Limb (tissue), 2 donors: ENCODE measurements at regions not wholly inside any gene's neighbourhood (a gene's known extent, or its start where the extent isn't known, plus 50 kb on each side); places are given as distances from the start of the nearest gene placed in this dataset.
"Not testable (repeated sequence)": the region's sequence is repeated elsewhere in the genome, so short reads cannot be mapped to it uniquely, and the experiment has no call there.

ENCODE experiments used
- DNase-seq, 2 donors: peaks; one replicate each; pipeline ENCODE4 v3.0.0-alpha.2; 2016; ENCODE audit errors: extremely low spot score in 2 of 2

DNA sequence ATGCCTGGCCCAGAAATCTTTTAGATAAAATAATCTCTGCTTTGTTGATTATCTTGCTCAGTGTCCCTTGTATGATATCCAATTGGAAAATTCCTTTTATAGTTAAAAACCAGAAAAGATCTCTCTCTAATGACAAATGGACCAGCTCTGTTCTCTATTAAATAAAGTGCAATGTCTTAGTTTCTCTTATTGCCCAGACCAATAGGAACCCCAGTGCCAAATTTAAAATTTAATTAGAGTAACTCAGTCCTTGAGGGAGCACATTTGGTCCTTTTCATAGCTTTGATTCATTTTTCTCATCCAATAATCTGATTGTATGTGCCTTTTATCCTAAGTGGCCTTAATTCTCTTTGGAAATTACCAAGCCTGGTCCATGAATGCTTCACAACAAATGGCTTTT is 158.9 kb upstream of the FOXK1 start:
- no peak for DNase-seq

DNA sequence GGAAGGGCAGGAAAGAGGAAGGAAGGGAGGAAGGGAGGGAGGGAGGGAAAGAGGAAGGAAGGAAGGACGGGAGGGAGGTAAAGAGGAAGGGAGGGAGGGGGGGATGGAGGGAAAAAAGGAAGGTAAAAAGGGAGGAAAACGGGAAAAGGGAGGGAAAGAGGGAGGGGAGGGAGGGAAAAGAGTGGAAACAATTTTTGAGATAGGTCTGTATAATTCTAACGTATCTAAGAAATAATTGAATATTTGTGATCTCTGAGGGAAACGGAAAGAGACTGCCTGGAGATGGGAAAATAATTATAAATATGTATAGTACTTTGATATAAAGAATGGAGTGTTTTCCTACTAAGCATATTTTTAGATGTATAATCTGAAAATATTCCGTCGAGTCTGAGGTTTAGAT is 158.2 kb upstream of the FOXK1 start:
- DNase-seq: no peak

DNA sequence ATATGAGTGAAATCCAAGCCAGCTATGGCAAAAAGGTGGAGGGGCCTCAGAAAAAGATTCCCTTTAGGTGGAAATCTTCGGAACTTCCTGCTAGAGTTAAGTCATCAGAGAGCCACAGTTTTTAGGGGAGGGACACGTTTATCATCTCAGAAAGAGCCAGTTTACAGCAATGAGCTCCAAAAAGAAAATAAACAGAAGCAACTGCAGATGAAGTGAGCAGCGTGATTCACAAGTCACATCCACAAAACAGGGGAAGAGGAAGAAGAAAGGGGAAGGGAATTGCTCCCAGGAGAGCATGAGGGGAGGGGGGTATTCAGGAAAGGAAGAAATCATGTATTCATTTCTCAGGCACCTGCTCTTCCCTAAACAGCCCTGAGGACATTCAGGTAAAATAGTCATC is 156.2 kb upstream of the FOXK1 start:
- no peak for DNase-seq

DNA sequence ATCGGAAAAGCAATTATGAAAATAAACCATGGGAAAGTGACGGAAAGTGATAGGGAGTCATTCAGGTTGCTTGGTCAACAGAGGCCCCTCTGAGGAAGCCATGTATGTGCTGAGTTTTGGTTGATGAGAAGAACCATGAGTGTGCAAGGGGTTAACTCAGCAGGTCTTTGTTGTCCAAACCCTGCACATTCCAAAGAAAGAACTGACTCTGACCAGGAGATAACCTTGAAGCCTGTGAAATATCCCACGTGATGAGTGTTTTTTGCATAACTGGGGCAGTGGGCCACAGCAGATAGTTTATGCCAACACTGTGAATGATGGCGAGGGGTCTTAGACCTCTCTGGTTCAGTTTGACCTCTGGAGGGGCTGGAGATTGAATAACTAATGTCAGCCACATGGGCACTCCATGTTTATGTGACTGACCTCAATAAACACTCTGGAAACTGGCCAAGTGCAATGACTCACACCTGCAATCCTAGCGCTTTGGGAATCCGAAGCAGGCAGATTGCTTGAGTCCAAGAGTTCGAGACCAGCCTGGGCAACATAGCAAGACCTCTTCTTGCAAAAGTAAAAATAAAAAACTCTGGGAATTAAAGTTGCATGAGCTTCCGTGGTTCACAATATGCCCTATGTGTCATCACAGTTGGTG is 154.0 kb upstream of the FOXK1 start:
- DNase-seq: no peak

DNA sequence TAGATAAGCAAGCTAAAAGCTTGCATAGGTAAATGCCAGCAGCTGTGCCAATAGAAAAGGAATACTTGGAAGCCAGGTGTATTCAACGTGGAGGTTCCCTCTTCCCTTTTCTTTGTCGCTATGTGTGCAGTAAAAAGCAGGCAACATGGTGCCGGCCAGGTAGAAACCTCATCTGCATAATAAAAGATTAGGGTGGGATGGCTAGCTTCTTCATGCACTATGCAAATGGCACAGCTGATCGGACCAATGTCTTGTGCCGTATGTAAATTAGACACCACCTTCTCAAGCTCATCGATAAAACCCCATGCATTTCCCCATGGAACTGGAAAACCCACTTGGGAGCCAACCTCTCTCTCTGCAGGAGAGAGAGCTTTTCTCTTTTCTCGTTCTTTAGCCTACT is 150.9 kb upstream of the FOXK1 start:
- no peak for DNase-seq

DNA sequence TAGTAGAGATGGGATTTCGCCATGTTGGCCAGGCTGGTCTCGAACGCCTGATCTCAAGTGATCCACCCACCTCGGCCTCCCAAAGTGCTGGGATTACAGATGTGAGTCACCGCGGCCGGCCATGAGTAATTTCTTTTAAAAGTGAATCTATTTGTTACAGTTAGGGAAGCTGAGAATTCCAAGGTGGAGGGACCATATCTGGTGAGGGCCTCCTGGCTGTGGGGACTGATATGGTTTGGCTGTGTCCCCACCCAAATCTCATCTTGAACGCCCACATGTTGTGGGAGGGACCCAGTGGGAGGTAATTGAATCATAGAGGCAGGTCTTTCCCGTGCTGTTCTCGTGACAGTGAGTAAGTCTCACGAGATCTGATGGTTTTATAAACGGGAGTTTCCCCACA is 148.8 kb upstream of the FOXK1 start:
- DNase-seq: not testable (repeated sequence)

DNA sequence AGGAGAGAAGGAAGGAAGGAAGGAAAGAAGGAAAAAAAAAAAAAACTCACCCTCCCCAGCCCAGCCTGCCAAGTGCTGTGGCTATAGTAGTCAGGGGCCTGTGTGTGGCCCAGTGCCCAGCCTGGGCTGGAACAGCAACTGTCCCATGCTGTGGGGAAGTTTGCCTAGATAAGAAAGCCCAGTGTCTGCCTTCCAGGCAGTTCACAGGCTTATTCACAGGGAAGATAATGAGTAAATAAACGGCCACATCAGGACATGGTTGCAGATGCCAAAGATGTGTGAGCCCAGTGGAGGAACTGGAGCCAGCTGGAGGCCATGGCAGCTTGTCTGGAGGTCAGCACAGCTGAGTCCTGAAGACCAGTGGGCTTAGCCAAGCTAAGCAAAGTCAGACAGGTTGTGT is 132.4 kb upstream of the FOXK1 start:
- DNase-seq: no peak

DNA sequence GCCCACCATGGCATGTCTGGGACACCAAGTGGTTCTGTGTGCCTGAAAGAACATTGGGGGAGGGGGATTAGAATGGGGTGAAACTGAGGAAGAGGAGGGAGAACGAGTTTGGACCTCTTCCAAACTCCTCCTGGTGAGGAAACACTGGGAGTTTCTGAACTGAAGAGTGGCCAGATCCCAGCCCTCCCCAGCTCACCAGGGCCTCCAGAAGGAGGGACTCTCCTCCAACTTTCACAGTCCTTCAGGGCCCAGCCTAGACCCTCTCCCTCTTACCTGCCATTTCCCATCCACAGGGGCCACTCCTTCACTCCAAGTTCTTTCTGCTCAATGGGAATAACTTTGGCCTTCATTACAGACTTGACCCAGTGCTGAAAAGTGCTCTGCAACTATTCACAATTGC is 132.0 kb upstream of the FOXK1 start:
- no peak for DNase-seq

DNA sequence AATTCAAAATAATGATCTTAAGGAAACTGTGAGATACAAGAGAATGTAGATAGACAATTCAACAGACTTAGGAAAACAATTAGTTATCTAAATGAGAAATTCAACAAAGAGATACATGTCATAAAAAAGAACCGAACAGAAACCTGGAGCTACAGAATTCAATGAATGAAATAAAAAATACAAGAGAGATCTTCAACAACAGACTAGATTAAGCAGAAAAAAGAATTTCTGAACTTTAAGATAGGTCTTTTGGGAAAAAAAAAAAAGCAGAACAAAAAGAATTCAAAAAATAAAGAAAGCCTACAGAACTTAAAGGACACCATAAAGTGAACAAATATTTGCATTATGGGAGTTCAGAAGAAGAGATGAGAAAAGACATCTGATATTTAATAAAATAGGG is 129.1 kb upstream of the FOXK1 start:
- no peak for DNase-seq

DNA sequence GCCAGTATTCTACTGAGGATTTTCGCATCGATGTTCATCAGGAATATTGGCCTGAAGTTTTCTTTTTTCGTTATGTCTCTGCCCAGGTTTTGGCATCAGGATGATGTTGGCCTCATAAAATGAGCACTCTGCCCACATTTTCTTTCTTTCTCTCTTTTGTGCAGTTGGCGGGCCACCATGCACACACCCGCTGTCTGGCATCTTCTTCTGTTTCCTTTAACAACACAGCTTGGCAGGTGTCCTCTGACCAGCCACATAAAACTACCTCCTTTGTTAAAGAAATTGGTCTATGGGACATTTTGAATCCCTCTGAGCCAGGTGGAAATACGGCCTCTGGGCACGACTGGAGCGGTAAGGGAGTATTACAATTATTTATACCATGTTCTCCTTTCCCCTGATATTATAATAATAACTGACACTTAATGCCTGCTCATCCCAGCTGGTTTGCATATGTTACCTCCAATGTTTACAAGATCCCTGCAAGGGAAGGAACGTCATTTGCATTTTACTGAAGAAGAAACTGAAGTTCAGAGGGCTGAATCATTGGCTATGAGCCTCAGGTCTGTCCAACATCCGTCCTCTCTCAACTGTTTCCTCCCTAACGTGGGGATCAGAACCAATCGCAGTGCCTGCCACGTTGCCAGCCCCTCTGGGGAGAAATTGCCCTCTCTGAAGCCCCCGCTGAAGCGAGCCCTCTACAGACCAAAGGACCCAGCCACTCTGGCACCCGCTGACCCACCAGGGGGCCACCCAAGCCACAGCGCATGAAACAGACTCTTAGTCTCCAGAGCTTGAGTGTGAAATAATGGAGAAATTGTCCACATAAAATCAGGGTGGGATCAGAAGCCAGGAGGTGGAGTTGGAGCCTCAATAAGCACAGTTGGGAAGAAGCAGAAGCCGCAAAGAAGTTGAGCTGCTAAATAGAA is 125.0 kb upstream of the FOXK1 start:
- no peak for DNase-seq

DNA sequence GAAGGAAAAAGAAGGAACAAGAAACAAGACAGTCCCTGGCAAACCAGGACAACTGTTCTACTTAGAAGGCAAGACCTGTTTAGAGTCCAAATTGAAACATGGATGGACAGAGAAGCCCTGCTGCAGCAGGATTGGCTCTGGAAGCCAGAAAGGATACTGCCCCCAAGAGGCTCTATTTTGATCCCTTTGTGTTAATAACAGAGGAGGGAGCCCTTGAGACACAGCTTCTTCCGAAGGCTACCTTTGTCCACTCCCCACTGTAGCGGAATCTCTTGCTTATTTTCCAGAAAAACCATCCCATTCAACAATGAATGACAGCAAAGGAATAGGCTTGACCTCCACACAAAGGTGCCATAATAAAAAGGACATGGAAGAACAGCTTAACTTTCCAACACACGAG is 120.3 kb upstream of the FOXK1 start:
- no peak for DNase-seq

DNA sequence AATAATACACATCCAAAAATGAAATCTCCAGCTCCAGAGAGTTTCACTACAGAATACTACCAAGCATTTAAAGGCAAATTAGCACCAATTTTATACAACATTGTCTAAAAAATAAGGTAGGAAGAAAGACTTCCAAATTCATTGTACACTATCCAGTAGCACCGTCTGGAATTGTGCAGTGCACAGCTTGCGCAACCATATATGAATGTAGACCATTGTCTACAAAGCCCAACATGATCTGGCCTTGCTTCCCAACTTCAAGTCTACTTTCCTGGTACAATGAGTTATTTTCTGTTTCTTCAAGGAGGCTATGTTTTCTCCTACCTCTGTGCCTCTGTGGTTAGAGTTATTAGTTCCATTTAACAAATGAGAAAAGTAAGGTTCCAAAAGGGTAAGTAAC is 115.4 kb upstream of the FOXK1 start:
- DNase-seq: no peak

DNA sequence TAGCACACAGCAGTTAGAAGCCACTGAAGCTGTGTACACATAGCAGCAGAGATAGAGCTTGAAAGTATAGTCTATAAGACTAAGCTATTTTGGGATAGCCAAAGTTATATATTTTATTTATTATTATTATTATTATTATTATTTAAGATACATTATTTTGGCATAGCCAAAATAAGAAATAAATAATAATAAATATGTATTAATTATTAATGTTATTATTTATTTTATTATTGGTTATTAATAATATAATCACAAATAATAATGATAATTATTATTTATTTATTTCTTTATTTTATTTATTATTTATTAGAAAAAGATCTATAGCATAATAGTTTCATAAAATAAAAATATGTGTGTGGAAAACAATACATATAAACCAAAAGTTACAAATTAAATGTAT is 107.2 kb upstream of the FOXK1 start:
- no peak for DNase-seq

DNA sequence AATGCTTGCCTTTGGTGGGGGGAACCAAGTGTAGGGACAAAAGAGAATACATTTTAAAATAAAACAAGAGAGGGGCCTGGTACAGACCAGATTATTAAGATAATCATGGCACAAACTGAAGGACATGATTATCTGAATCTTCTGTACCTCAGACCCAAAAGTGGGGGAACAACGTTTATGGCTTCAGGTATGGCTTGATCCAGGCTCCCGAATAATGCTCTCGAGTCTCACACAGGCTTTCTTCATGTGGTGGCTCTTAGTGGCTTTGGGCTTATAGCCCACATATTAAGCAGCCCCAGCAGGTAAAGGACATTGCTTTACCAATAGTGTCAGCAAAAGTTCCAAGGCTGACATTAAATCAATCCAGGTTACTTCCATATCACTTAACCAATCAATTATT is 106.8 kb upstream of the FOXK1 start:
- DNase-seq: no peak

DNA sequence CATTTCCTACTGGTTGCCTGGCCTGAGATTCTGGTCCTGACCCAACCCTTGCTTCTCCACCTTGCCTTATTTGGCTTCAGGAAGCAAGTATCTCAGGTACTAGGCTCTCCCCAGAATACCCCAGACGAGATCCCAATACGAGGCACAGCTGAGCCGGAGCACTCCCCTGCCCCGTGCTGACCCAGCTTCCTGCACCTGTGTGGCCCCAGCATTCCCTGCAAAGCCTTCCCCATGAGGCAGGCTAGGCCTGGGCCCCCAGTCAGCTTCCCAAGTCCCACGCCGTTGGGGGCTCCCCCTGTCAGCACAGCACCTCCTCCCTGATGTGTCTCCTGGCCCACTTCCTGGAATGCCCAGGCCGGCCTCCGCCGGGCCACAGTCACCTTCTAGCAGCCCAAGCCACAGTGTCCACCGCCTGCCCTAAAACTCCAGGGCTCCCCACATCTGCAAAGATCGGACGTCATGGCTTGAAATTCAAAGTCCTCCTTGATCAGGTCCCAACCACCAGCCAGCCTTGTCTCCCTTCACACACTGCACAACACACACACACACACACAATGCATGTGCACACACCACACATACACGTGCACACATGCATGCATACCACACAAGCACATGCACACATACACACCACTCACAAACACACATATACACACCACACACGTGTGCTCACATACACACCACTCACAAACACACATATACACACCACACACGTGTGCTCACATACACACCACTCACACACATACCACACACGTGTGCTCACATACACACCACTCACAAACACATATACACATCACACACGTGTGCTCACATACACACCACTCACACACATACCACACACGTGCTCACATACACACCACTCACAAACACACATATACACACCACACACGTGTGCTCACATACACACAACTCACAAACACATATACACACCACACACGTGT is 78.9 kb upstream of the FOXK1 start:
- DNase-seq: no peak

DNA sequence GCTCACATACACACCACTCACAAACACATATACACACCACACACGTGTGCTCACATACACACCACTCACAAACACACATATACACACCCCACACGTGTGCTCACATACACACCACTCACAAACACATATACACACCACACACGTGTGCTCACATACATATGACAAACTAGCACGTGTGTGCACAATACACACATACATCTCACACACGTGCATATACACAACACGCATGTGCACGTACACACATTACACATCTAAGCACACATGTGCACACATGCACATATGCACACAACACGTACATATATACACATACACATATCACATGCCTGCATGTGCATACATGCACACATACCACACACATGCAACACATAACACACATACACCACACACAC is 78.3 kb upstream of the FOXK1 start:
- DNase-seq: no peak

DNA sequence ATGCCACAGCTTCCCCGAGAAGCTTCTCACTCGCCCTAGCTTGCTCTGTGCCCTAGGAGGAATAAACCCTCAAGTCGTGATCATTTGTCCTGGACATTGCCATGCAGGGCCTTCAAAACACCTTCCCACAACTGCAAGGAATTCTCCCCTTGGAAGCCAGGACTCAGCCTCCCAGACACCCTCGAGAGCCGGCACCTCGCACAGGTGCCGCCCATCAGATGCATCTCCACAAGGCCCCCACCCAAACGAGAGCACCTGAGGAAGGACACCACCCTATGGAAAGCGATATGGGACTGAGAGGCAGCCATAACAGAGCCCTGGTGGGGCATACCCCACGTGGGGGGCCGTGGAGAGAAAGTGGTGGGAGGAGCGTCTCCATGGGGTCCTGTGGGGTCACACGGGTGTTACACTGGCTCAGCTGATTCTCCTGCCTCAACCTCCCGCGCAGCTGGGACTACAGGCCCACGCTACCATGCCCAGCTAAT is 77.6 kb upstream of the FOXK1 start:
- DNase-seq: no peak

DNA sequence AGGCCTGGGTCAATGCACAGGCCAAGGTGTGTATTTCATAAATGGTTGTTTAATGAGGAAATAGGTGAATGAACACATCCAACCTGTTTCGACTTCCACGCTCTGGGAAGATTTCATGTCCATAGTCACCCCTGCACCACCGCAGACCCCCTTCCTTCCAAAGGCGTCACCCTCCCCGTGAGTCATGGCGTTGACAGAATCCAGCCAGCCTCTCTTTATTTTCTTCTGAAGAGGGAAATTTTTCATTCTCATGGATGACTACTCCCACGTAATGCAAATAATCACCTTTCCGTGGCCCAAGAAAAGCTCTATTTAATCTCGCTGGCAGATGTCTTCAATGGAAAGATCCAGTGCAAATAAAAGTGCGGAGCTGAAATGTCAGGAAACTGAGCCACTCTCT is 75.3 kb upstream of the FOXK1 start:
- DNase-seq: no peak

DNA sequence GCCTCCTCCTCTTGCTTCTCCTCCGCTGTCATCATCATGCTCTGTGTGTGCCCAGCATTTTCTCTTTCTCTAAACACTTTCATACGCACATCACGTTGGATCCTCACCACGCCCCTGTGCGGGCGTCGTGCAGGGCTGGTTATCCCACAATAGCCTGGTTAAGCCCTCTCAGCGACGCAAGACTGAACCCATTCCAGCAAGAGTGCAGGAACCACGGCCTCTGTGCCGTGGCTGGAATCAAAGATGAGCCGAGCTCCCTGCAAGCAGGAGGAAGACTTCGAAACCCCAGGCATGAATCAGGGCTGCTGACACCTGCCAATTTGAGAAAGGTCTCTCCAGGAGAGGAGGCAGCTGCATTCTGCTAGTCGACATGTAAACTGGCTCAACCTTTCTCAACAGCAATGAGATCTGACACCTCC is 74.8 kb upstream of the FOXK1 start:
- DNase-seq: no peak

DNA sequence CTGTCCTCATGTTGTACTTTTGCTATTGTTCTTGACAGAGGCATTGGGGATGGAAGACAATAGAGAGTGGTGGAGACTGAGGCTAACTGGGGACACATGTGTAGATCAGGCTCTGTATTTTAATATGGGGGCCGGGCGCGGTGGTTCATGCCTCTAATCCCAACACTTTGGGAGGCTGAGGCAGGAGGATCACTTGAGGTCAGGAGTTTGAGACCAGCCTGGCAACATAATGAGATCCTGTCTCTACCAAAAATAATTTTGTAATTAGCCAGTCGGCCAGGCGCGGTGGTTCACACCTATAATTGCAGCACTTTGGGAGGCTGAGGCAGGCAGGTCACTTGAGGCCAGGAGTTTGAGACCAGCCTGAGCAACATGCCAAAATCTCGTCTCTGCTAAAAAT is 72.5 kb upstream of the FOXK1 start:
- not testable (repeated sequence) for DNase-seq

DNA sequence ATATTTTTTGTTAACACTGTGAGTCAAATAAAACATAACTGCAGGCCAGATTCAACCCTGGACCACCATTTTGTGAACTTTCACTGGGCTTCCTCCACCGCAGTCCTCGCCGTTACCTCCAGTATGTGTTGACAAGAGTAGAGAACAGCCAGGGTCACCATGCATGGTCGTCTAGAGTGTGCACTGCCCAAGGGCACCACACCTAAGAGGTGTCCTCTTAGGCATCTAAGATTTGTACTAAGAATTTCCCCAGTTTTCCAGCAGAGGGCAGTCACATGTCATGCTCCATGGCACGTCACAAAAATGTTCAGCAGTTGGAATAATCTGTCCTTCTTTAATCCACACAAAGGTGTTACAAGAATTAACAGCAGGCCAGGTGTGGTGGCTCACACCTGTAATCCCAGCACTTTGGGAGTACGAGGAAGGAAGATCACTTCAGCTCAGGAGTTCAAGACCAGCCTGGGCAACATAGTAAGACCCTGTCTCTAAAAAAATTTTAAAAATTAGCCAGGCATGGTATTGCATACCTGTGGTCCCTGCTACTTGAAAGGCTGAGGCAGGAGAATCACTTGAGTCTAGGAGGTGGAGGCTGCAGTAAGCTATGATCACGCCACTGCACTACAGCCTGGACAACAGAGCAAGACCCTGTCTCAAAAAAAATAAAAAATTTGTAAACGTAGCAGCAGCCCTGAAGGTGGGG is 71.2 kb upstream of the FOXK1 start:
- peak; percentile 34 to 48 for DNase-seq
